GM23338 (cell line): ENCODE measurements at regions not wholly inside any gene's neighbourhood (a gene's known extent, or its start where the extent isn't known, plus 50 kb on each side); places are given as distances from the start of the nearest gene placed in this dataset.

Experiments used
- CREB1 ChIP-seq: fragments of 250-450 bp; sonication (Bioruptor Pico); IDR thresholded peaks from 2 replicates; pipeline ENCODE4 v1.5.0; 2020; ENCODE audit warnings: low read depth, mild to moderate bottlenecking, moderate library complexity
- EZH2 ChIP-seq: fragments of 200-600 bp; sonication (generic); IDR thresholded peaks from one replicate; pipeline ENCODE4 v1.8.0; 2017; ENCODE audit warnings: antibody characterized with exemption, mild to moderate bottlenecking, low read depth; ENCODE audit not compliant: unreplicated experiment
- EZH2phosphoT487 ChIP-seq: fragments of 200-600 bp; sonication (generic); IDR thresholded peaks from one replicate; pipeline ENCODE4 v1.8.1; 2018; ENCODE audit warnings: antibody characterized with exemption; ENCODE audit not compliant: unreplicated experiment
- NANOG ChIP-seq: IDR thresholded peaks from 2 replicates; pipeline ENCODE4 v1.6.1; 2016; ENCODE audit warnings: antibody characterized with exemption, borderline replicate concordance
- POLR2AphosphoS5 ChIP-seq: IDR thresholded peaks from 2 replicates; pipeline ENCODE4 v1.6.1; 2016; ENCODE audit warnings: antibody characterized with exemption, low read depth
- ZNF114 ChIP-seq: fragments of 250-450 bp; sonication (Bioruptor Pico); IDR thresholded peaks from 2 replicates; pipeline ENCODE4 v1.5.0; 2020; ENCODE audit warnings: mild to moderate bottlenecking, moderate library complexity
- TF ChIP-seq, protein P1 (sequence below), 2 experiments: fragments of 200-600 bp in 1 of 2; sonication (generic) in 1 of 2; conservative IDR thresholded peaks; 2 replicates each; pipeline versions ENCODE4 v1.5.1 to v1.6.1; 2016 to 2017; ENCODE audit warnings: antibody characterized with exemption in 2 of 2, low read depth in 2 of 2, mild to moderate bottlenecking in 2 of 2, moderate library complexity in 1 of 2
- TF ChIP-seq, protein P2 (sequence below): fragments of 250-450 bp; sonication (Bioruptor Pico); IDR thresholded peaks from 2 replicates; pipeline ENCODE4 v1.5.0; 2020; ENCODE audit warnings: mild to moderate bottlenecking, moderate library complexity
- TF ChIP-seq, protein P3 (sequence below): IDR thresholded peaks from 2 replicates; pipeline ENCODE4 v1.6.1; 2016; ENCODE audit warnings: antibody characterized with exemption
- TF ChIP-seq, protein P4 (sequence below): IDR thresholded peaks from one replicate; pipeline ENCODE4 v1.6.1; 2018; ENCODE audit warnings: antibody characterized with exemption; ENCODE audit not compliant: unreplicated experiment

DNA sequence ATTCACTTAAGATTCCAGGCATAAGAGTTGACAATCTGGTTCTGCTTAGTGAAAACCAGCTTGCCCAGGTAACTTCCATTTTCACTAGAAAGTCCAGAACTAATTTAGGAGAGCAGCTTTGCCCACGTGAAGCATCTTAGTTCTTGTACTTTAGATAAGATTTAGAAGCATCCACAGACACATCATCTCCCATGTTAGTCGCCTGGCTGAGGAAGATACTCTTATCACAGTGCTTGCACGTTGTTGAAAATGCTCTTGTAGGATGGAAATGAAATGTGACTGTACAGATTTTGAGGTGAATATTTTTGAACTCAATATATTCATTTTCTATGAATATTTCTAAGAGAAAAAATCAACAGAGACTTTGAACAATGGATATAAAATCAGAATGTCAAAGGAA is 159.7 kb downstream of the SOCS6 start:
- TF ChIP-seq, protein P1, sequence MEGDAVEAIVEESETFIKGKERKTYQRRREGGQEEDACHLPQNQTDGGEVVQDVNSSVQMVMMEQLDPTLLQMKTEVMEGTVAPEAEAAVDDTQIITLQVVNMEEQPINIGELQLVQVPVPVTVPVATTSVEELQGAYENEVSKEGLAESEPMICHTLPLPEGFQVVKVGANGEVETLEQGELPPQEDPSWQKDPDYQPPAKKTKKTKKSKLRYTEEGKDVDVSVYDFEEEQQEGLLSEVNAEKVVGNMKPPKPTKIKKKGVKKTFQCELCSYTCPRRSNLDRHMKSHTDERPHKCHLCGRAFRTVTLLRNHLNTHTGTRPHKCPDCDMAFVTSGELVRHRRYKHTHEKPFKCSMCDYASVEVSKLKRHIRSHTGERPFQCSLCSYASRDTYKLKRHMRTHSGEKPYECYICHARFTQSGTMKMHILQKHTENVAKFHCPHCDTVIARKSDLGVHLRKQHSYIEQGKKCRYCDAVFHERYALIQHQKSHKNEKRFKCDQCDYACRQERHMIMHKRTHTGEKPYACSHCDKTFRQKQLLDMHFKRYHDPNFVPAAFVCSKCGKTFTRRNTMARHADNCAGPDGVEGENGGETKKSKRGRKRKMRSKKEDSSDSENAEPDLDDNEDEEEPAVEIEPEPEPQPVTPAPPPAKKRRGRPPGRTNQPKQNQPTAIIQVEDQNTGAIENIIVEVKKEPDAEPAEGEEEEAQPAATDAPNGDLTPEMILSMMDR (conservative IDR thresholded peaks at IDR 0.05; ENCODE audit: low read depth in 2 of 2): no peak
- TF ChIP-seq EZH2 (no peak), CREB1 (CRISPR knock-in tag) (no peak), POLR2AphosphoS5 (no peak), EZH2phosphoT487 (no peak), NANOG (no peak), ZNF114 (CRISPR knock-in tag) (no peak)
- TF ChIP-seq, protein P2, sequence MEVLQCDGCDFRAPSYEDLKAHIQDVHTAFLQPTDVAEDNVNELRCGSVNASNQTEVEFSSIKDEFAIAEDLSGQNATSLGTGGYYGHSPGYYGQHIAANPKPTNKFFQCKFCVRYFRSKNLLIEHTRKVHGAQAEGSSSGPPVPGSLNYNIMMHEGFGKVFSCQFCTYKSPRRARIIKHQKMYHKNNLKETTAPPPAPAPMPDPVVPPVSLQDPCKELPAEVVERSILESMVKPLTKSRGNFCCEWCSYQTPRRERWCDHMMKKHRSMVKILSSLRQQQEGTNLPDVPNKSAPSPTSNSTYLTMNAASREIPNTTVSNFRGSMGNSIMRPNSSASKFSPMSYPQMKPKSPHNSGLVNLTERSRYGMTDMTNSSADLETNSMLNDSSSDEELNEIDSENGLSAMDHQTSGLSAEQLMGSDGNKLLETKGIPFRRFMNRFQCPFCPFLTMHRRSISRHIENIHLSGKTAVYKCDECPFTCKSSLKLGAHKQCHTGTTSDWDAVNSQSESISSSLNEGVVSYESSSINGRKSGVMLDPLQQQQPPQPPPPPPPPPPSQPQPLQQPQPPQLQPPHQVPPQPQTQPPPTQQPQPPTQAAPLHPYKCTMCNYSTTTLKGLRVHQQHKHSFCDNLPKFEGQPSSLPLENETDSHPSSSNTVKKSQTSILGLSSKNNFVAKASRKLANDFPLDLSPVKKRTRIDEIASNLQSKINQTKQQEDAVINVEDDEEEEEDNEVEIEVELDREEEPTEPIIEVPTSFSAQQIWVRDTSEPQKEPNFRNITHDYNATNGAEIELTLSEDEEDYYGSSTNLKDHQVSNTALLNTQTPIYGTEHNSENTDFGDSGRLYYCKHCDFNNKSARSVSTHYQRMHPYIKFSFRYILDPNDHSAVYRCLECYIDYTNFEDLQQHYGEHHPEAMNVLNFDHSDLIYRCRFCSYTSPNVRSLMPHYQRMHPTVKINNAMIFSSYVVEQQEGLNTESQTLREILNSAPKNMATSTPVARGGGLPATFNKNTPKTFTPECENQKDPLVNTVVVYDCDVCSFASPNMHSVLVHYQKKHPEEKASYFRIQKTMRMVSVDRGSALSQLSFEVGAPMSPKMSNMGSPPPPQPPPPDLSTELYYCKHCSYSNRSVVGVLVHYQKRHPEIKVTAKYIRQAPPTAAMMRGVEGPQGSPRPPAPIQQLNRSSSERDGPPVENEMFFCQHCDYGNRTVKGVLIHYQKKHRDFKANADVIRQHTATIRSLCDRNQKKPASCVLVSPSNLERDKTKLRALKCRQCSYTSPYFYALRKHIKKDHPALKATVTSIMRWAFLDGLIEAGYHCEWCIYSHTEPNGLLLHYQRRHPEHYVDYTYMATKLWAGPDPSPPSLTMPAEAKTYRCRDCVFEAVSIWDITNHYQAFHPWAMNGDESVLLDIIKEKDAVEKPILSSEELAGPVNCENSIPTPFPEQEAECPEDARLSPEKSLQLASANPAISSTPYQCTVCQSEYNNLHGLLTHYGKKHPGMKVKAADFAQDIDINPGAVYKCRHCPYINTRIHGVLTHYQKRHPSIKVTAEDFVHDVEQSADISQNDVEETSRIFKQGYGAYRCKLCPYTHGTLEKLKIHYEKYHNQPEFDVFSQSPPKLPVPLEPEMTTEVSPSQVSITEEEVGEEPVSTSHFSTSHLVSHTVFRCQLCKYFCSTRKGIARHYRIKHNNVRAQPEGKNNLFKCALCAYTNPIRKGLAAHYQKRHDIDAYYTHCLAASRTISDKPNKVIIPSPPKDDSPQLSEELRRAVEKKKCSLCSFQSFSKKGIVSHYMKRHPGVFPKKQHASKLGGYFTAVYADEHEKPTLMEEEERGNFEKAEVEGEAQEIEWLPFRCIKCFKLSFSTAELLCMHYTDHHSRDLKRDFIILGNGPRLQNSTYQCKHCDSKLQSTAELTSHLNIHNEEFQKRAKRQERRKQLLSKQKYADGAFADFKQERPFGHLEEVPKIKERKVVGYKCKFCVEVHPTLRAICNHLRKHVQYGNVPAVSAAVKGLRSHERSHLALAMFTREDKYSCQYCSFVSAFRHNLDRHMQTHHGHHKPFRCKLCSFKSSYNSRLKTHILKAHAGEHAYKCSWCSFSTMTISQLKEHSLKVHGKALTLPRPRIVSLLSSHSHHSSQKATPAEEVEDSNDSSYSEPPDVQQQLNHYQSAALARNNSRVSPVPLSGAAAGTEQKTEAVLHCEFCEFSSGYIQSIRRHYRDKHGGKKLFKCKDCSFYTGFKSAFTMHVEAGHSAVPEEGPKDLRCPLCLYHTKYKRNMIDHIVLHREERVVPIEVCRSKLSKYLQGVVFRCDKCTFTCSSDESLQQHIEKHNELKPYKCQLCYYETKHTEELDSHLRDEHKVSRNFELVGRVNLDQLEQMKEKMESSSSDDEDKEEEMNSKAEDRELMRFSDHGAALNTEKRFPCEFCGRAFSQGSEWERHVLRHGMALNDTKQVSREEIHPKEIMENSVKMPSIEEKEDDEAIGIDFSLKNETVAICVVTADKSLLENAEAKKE (CRISPR knock-in tag): no peak
- TF ChIP-seq, protein P3, sequence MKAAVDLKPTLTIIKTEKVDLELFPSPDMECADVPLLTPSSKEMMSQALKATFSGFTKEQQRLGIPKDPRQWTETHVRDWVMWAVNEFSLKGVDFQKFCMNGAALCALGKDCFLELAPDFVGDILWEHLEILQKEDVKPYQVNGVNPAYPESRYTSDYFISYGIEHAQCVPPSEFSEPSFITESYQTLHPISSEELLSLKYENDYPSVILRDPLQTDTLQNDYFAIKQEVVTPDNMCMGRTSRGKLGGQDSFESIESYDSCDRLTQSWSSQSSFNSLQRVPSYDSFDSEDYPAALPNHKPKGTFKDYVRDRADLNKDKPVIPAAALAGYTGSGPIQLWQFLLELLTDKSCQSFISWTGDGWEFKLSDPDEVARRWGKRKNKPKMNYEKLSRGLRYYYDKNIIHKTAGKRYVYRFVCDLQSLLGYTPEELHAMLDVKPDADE: no peak
- TF ChIP-seq, protein P4, sequence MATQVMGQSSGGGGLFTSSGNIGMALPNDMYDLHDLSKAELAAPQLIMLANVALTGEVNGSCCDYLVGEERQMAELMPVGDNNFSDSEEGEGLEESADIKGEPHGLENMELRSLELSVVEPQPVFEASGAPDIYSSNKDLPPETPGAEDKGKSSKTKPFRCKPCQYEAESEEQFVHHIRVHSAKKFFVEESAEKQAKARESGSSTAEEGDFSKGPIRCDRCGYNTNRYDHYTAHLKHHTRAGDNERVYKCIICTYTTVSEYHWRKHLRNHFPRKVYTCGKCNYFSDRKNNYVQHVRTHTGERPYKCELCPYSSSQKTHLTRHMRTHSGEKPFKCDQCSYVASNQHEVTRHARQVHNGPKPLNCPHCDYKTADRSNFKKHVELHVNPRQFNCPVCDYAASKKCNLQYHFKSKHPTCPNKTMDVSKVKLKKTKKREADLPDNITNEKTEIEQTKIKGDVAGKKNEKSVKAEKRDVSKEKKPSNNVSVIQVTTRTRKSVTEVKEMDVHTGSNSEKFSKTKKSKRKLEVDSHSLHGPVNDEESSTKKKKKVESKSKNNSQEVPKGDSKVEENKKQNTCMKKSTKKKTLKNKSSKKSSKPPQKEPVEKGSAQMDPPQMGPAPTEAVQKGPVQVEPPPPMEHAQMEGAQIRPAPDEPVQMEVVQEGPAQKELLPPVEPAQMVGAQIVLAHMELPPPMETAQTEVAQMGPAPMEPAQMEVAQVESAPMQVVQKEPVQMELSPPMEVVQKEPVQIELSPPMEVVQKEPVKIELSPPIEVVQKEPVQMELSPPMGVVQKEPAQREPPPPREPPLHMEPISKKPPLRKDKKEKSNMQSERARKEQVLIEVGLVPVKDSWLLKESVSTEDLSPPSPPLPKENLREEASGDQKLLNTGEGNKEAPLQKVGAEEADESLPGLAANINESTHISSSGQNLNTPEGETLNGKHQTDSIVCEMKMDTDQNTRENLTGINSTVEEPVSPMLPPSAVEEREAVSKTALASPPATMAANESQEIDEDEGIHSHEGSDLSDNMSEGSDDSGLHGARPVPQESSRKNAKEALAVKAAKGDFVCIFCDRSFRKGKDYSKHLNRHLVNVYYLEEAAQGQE: no peak
